ENCODE measurements at regions not wholly inside any gene's neighbourhood (a gene's known extent, or its start where the extent isn't known, plus 50 kb on each side); places are given as distances from the start of the nearest gene placed in this dataset.

DNA sequence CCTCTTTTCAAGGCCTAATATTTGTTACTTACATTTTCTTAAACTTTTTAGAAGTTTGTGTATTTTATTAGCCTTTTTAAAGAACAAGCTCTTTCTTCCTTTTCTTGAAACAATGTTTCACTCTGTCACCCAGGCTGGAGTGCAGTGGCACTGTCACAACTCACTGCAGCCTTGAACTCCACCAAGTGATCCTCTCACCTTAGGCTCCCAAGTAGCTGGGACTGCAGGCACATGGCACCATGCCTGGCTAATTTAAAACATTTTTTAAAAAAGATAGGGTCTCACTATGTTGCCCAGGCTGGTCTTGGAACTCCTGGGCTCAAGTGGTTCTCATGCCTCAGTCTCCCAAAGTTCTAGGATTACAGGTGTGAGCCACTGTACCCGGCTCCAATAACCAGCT lies 192.2 kb upstream of the SPRY2 start:
- CTCF ChIA-PET: interaction anchor here (0.6 kb wide), 1 partner anchor 622 kb away, joined by 3 read pairs; no protein-coding TSS in a partner anchor
- TF ChIP-seq ZNF548 (tag by site-specific recombination; IDR thresholded peaks at IDR 0.05): no peak
- TF ChIP-seq ZBTB48 (tag by site-specific recombination; IDR thresholded peaks at IDR 0.05): no peak
- TF ChIP-seq ZNF423 (tag by site-specific recombination; IDR thresholded peaks at IDR 0.05): no peak
- no peak for TF ChIP-seq KLF10 (tag by site-specific recombination; IDR thresholded peaks at IDR 0.05)
- no peak for TF ChIP-seq HOXC10 (CRISPR knock-in tag; IDR thresholded peaks at IDR 0.05)
- H3K4me3 ChIP-seq (ENCODE audit: low read depth, low read length): no peak overlapping the region
- H3K4me1 ChIP-seq (ENCODE audit: control insufficient read depth, insufficient read depth, low read length): no peaks in the 10 kb centered on the region
- H3K9me3 ChIP-seq (ENCODE audit: control insufficient read depth, insufficient read depth, low read depth, low read length): no peaks in the 10 kb centered on the region
- POLR2A ChIA-PET: no interaction called here
- H3K36me3 ChIP-seq (ENCODE audit: control insufficient read depth in 2 of 2, insufficient read depth in 1 of 2, low read length in 2 of 2): no peaks in the 10 kb centered on the region
- no peak overlapping the region for H3K27ac ChIP-seq (ENCODE audit: extremely low read depth, low read depth, low read length)

DNA sequence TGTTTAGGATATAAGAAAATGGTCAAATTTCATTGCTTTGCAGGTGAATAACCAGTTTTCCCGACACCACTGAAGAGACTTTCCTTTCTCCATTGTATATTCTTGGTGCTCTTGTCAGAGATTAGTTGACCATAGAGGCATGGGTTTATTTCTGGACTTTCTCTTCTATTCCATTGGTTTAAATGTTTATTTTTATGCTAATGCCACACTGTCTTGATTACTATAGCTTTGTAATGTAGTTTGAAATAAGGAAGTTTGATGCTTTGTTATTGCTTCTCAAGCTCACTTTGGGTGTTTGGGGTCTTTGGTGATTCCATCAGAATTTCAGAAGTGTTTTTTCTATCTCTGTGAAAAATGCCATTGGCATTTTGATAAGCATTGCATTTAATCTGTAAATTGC lies 190.0 kb upstream of the SPRY2 start:
- no peak overlapping the region for H3K27ac ChIP-seq (ENCODE audit: extremely low read depth, low read depth, low read length)
- POLR2A ChIA-PET: no interaction called here
- TF ChIP-seq ZNF138 (tag by site-specific recombination; IDR thresholded peaks at IDR 0.05; ENCODE audit: borderline replicate concordance) (no peak), ZFHX2 (tag by site-specific recombination; conservative IDR thresholded peaks at IDR 0.05) (no peak), SETDB1 (IDR thresholded peaks at IDR 0.05; ENCODE audit: insufficient read length, low read length) (peak; percentile 58)
- H3K4me1 ChIP-seq (ENCODE audit: control insufficient read depth, insufficient read depth, low read length): no peaks in the 10 kb centered on the region
- no peaks in the 10 kb centered on the region for H3K36me3 ChIP-seq (ENCODE audit: control insufficient read depth in 2 of 2, insufficient read depth in 1 of 2, low read length in 2 of 2)
- CTCF ChIA-PET: no interaction called here
- no peak overlapping the region for H3K4me3 ChIP-seq (ENCODE audit: low read depth, low read length)
- H3K9me3 ChIP-seq (ENCODE audit: control insufficient read depth, insufficient read depth, low read depth, low read length): no peaks in the 10 kb centered on the region

DNA sequence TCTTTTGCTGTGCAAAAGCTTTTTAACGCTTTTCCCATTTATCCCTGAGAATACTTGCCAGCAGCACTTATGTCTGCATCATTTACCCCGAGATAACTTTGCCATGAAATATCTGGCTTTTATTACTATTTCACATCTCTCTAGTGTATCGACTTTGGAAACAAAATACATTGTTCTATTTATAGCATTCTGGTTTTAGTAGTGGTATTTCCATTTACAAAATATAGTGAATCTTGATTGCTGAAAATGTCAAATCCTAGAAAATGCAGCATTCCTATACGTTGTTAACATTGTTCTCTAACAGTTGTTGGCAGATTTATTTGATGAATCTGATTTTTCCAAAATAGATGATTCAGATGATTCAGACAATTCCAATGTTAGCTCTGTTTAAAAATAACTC lies 189.3 kb upstream of the SPRY2 start:
- no peaks in the 10 kb centered on the region for H3K36me3 ChIP-seq (ENCODE audit: control insufficient read depth in 2 of 2, insufficient read depth in 1 of 2, low read length in 2 of 2)
- no peak overlapping the region for H3K27ac ChIP-seq (ENCODE audit: extremely low read depth, low read depth, low read length)
- ChIA-PET CTCF (interaction anchor here (0.6 kb wide), 1 partner anchor 851 kb away, joined by 3 read pairs; no protein-coding TSS in a partner anchor), POLR2A (no interaction called here)
- H3K4me1 ChIP-seq (ENCODE audit: control insufficient read depth, insufficient read depth, low read length): no peaks in the 10 kb centered on the region
- TF ChIP-seq, protein P1, sequence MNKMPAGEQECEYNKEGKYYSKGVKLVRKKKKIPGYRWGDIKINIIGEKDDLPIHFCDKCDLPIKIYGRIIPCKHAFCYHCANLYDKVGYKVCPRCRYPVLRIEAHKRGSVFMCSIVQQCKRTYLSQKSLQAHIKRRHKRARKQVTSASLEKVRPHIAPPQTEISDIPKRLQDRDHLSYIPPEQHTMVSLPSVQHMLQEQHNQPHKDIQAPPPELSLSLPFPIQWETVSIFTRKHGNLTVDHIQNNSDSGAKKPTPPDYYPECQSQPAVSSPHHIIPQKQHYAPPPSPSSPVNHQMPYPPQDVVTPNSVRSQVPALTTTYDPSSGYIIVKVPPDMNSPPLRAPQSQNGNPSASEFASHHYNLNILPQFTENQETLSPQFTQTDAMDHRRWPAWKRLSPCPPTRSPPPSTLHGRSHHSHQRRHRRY (tag by site-specific recombination; IDR thresholded peaks at IDR 0.05): no peak
- TF ChIP-seq ZNF76 (tag by site-specific recombination; IDR thresholded peaks at IDR 0.05; ENCODE audit: borderline replicate concordance, low read depth) (no peak), ZEB2 (tag by site-specific recombination; IDR thresholded peaks at IDR 0.05) (no peak)
- no peaks in the 10 kb centered on the region for H3K9me3 ChIP-seq (ENCODE audit: control insufficient read depth, insufficient read depth, low read depth, low read length)
- no peak overlapping the region for H3K4me3 ChIP-seq (ENCODE audit: low read depth, low read length)

DNA sequence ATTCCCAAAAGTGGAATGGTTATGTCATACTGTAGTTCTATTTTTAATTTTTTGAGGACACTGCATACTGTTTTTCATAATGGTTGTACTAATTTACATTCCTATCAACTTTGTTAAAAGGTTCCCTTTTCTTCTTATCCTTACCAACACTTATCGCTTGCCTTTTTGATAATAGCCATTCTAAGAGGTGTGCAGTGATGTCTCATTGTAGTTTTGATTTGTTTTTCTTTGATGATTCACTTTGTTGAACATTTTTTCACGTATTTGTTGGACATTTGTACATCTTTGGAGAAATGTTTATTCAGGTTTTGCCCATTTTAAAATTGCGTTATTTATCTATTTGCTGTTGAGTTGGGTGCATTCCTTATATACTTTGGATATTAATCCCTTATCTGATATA lies 188.8 kb upstream of the SPRY2 start:
- no peak overlapping the region for H3K27ac ChIP-seq (ENCODE audit: extremely low read depth, low read depth, low read length)
- POLR2A ChIA-PET: no interaction called here
- no peaks in the 10 kb centered on the region for H3K9me3 ChIP-seq (ENCODE audit: control insufficient read depth, insufficient read depth, low read depth, low read length)
- no peaks in the 10 kb centered on the region for H3K4me1 ChIP-seq (ENCODE audit: control insufficient read depth, insufficient read depth, low read length)
- no peaks in the 10 kb centered on the region for H3K36me3 ChIP-seq (ENCODE audit: control insufficient read depth in 2 of 2, insufficient read depth in 1 of 2, low read length in 2 of 2)
- CTCF ChIA-PET: interaction anchor here (0.6 kb wide), 1 partner anchor 851 kb away, joined by 3 read pairs; no protein-coding TSS in a partner anchor
- no peak overlapping the region for H3K4me3 ChIP-seq (ENCODE audit: low read depth, low read length)
- no peak for TF ChIP-seq ZNF274 (IDR thresholded peaks at IDR 0.05; ENCODE audit: low read length)
- TF ChIP-seq ZNF274 (tag by site-specific recombination; IDR thresholded peaks at IDR 0.05; ENCODE audit: borderline replicate concordance): no peak
- no peak for TF ChIP-seq ZNF23 (tag by site-specific recombination; IDR thresholded peaks at IDR 0.05; ENCODE audit: borderline replicate concordance)
- TF ChIP-seq, protein P2, sequence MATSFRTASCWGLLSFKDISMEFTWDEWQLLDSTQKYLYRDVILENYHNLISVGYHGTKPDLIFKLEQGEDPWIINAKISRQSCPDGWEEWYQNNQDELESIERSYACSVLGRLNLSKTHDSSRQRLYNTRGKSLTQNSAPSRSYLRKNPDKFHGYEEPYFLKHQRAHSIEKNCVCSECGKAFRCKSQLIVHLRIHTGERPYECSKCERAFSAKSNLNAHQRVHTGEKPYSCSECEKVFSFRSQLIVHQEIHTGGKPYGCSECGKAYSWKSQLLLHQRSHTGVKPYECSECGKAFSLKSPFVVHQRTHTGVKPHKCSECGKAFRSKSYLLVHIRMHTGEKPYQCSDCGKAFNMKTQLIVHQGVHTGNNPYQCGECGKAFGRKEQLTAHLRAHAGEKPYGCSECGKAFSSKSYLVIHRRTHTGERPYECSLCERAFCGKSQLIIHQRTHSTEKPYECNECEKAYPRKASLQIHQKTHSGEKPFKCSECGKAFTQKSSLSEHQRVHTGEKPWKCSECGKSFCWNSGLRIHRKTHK (tag by site-specific recombination; IDR thresholded peaks at IDR 0.05): no peak
- TF ChIP-seq ZNF677 (tag by site-specific recombination; IDR thresholded peaks at IDR 0.05): no peak
- no peak for TF ChIP-seq ZNF169 (tag by site-specific recombination; IDR thresholded peaks at IDR 0.05)
- TF ChIP-seq ZNF654 (tag by site-specific recombination; IDR thresholded peaks at IDR 0.05; ENCODE audit: low read depth): no peak
- no peak for TF ChIP-seq GLIS2 (tag by site-specific recombination; IDR thresholded peaks at IDR 0.05)
- TF ChIP-seq, protein P3, sequence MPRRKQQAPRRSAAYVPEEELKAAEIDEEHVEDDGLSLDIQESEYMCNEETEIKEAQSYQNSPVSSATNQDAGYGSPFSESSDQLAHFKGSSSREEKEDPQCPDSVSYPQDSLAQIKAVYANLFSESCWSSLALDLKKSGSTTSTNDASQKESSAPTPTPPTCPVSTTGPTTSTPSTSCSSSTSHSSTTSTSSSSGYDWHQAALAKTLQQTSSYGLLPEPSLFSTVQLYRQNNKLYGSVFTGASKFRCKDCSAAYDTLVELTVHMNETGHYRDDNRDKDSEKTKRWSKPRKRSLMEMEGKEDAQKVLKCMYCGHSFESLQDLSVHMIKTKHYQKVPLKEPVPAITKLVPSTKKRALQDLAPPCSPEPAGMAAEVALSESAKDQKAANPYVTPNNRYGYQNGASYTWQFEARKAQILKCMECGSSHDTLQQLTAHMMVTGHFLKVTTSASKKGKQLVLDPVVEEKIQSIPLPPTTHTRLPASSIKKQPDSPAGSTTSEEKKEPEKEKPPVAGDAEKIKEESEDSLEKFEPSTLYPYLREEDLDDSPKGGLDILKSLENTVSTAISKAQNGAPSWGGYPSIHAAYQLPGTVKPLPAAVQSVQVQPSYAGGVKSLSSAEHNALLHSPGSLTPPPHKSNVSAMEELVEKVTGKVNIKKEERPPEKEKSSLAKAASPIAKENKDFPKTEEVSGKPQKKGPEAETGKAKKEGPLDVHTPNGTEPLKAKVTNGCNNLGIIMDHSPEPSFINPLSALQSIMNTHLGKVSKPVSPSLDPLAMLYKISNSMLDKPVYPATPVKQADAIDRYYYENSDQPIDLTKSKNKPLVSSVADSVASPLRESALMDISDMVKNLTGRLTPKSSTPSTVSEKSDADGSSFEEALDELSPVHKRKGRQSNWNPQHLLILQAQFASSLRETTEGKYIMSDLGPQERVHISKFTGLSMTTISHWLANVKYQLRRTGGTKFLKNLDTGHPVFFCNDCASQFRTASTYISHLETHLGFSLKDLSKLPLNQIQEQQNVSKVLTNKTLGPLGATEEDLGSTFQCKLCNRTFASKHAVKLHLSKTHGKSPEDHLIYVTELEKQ (tag by site-specific recombination; IDR thresholded peaks at IDR 0.05; ENCODE audit: borderline replicate concordance): no peak
- TF ChIP-seq ZEB2 (tag by site-specific recombination; IDR thresholded peaks at IDR 0.05): no peak
- TF ChIP-seq, protein P4, sequence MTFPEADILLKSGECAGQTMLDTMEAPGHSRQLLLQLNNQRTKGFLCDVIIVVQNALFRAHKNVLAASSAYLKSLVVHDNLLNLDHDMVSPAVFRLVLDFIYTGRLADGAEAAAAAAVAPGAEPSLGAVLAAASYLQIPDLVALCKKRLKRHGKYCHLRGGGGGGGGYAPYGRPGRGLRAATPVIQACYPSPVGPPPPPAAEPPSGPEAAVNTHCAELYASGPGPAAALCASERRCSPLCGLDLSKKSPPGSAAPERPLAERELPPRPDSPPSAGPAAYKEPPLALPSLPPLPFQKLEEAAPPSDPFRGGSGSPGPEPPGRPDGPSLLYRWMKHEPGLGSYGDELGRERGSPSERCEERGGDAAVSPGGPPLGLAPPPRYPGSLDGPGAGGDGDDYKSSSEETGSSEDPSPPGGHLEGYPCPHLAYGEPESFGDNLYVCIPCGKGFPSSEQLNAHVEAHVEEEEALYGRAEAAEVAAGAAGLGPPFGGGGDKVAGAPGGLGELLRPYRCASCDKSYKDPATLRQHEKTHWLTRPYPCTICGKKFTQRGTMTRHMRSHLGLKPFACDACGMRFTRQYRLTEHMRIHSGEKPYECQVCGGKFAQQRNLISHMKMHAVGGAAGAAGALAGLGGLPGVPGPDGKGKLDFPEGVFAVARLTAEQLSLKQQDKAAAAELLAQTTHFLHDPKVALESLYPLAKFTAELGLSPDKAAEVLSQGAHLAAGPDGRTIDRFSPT (tag by site-specific recombination; IDR thresholded peaks at IDR 0.05): no peak
